ENCODE measurements at regions not wholly inside any gene's neighbourhood (a gene's known extent, or its start where the extent isn't known, plus 50 kb on each side); places are given as distances from the start of the nearest gene placed in this dataset.
"Not testable (repeated sequence)": the region's sequence is repeated elsewhere in the genome, so short reads cannot be mapped to it uniquely, and the experiment has no call there.

DNA sequence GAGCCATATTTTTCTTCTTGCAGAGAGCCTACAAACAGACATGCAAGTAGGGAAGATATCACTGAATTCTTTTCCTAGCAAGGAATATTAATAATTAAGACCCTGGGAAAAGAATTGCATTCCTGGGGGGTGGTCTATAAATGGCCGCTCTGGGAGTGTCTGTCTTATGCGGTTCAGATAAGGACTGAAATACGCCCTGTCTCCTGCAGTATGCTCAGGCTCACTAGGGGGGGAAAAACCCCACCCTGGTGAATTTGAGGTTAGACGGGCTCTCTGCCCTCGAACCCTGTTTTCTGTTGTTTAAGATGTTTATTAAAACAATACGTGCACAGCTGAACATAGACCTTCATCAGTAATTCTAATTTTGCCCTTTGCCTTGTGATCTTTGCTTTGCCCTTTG, 88.6 kb downstream of the WTIP start:
- DNase-seq; H3K27ac Mint-ChIP-seq; intact Hi-C loops (cut with micrococcal nuclease); H3K4me3 Mint-ChIP-seq; H3K36me3 Mint-ChIP-seq; H3K27me3 Mint-ChIP-seq; H3K4me1 Mint-ChIP-seq (ENCODE audit: low read depth); CTCF ChIA-PET; POLR2A ChIA-PET: not testable (repeated sequence)
- peaks cover 33% of the 10 kb centered on the region for H3K9me3 Mint-ChIP-seq

DNA sequence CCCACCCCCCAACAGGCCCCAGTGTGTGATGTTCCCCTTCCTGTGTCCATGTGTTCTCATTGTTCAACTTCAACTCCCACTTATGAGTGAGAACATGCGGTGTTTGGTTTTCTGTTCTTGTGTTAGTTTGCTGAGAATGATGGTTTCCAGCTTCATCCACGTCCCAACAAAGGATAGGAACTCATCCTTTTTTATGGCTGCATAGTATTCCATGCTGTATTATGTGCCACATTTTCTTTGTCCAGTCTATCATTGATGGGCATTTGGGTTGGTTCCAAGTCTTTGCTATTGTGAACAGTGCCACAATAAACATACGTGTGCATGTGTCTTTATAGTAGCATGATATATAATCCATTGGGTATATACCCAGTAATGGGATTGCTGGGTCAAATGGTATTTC, 80.8 kb downstream of the WTIP start:
- DNase-seq; H3K27ac Mint-ChIP-seq; H3K4me3 Mint-ChIP-seq; CTCF ChIA-PET; H3K27me3 Mint-ChIP-seq; POLR2A ChIA-PET; H3K36me3 Mint-ChIP-seq; intact Hi-C loops (cut with micrococcal nuclease); H3K9me3 Mint-ChIP-seq; H3K4me1 Mint-ChIP-seq (ENCODE audit: low read depth): not testable (repeated sequence)

Measured in activated CD4-positive, alpha-beta memory T cell treated with anti-CD3 and anti-CD28 coated beads for 36 hours (primary cell).